HTR-8/SVneo (cell line): ENCODE measurements at regions not wholly inside any gene's neighbourhood (a gene's known extent, or its start where the extent isn't known, plus 50 kb on each side); places are given as distances from the start of the nearest gene placed in this dataset.

Experiments
- DNase-seq: peaks from one replicate; pipeline ENCODE4 v3.0.0; 2011; ENCODE audit warnings: low spot score, mixed read lengths; ENCODE audit not compliant: insufficient read length
- FAIRE-seq: peaks from 2 replicates; lab custom pipeline; 2011; peaks lifted over from hg19 to GRCh38; lab: Jason Lieb, UNC

DNA sequence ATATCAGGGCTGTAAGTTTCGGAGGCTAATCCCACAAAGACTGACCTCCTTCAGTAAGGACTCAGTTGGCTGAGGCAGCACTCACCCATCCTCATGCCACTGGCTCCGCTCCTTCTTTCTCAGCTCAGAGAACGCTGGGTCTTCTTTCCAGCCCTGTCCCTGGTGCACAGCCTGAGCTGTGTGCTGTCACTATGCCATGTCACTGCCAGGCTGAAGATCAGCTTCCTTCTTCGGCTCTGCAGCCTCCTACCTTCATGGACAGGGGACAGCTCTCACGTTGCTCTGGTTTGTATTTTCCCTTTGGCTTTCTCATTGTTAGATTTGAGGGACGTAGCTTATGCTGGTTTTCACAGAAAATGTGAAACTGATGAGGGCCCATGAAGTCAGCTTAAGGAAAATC is 437.3 kb downstream of the GLRX3 start:
- no peak for FAIRE-seq
- no peak for DNase-seq

DNA sequence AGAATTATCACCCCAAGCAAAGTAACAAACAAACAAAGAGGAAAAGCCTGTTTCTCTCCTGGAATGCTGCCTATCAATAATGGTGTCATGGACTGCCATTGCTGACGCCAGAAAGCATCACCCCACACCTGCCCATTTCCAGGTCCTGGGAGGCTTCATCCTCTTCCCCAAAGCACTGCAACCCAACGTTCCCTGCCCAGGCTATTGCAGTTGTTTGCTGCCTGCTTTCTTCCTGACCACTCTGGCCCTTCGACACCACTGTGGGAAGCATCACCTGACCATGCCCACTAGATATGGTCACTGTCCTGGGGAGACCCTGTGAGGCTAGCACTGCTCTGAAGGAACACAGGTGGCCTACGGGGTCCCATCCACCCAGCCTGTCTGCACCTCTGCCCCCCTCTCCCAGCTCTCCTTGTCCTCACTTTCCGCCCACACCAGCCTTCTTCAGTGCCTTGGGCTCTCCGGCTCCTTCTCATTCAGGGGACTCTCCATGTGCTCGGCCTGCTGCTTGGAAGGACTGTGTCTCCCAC is 439.6 kb downstream of the GLRX3 start:
- no peak for DNase-seq
- no peak for FAIRE-seq

DNA sequence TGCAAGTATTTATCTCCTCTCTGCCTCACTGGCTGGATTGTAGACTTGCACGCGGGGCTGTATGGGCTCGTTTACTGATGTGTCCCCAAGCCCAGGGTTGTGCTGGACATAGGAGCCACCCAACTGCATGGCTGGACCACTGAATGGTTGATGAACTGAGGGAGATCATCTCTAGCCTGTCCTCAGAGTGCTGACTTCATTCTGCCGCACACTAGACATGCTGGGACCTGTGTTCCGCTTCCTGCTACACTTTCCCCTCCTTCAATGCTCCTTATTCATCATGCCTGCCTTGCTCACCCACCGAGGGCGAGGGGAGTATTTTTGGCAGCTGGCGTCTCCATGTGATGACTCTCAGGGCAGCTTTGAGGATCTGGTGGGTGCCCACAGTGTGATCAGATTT is 440.2 kb downstream of the GLRX3 start:
- FAIRE-seq (no peak), DNase-seq (no peak)

DNA sequence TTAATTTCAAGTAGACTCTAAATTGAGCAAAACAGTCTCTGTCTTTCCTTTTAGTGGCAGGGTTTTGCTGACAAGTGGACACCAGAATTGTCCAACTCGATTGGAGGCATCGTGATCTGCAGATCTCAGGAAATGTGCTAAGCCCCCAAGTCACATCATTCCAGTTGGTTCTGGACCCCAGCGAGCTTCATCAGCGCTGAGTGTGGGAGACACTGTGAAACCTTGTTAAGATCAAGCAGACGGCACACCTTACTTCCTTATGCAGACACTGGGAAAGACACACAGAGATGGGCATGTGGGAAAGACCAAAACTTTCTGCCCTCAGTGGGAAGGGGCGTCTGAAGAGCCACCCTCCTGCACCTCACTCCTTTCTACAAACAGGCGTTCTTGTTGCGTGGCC is 440.8 kb downstream of the GLRX3 start:
- no peak for FAIRE-seq
- no peak for DNase-seq

DNA sequence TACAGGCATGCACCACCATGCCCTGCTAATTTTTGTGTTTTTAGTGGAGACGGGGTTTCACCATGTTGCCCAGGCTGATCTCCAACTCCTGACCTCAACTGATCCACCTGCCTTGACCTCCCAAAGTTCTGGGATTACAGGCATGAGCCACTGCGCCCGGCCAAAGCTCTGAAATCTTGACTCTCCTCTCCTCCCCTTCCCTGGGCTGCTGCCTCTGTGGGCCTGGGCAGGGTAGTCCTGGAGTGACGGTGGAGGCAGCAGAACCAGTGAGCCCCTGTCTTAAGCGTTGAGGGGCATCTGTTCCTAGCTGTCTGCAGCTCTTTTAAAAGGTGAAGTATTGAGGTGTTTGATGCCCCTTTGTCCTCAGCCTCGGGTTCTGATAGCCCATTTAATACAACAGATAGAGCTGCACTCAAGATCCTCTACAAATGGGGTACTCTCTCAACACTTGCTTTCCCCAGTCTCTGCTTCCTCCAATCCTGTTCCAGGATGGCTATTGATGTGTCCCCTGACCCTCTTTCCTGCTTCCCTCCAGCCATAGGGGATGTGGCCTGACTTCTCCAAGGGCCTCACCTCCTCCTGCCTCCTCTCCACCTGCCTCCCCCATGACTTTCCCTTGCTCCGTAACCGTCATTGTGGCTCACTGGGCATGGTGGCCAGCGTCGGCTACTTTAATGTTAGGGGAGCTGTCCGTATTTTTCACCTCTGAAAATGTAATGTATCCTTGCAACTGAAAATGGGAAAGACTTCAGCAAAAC is 442.5 kb downstream of the GLRX3 start:
- FAIRE-seq (no peak), DNase-seq (no peak)

DNA sequence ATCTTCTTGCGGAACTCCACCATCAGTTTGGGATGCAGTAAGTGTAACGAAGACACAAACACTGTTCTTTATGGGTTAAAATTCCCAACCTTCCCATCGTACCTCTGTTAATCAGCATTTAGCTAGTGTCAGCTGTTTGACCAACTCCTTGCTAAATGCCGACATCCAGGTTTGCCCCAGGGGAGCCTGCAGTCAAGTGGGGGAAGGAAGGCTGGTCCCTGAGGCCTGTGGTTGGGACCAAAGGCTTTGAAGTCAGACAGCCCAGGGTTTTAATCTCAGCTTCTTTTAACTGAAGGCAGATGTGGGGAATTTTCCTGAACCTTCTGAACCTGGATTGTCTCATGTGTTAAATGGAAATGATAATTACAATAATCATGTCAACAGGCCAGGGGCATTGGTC is 443.7 kb downstream of the GLRX3 start:
- FAIRE-seq (no peak), DNase-seq (no peak)

DNA sequence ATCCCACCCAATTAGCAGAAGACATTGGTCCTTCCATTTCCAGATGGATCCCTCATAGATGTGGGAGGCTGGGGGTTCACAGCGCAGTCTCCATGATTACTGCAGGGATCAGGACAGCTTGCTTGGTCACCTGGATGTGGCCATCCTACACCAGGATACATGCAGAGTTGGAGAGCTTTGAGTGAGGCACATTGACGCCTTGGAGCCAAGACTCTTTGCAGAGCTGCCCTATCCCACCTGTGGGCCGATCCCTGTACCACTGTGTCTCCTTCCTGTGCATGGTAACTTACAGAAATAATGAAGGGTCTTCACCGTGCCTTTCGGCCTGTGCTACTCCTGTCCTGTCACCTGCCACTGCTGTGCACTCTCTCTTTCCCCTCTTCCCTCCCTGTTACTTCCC is 444.8 kb downstream of the GLRX3 start:
- FAIRE-seq (no peak), DNase-seq (no peak)

DNA sequence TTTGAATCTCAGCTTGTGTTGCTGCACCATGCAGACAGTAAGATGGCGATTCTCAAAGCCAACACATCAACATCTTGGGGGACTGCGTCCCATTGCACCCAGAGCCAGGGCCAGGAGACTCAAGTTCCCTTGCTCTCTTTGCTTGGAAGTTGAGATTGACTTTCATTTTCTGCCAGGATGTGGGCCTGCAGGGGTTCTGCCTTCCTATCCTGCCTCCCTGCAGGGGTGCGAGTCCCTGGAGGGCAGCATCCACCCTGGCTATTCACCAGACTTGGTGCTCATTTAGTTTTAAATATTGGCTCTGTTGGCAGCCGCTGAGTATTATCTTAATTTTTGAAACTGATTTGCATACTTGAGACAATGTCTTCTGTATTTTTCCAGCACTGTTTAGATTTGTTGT is 451.5 kb downstream of the GLRX3 start:
- DNase-seq (no peak), FAIRE-seq (no peak)

DNA sequence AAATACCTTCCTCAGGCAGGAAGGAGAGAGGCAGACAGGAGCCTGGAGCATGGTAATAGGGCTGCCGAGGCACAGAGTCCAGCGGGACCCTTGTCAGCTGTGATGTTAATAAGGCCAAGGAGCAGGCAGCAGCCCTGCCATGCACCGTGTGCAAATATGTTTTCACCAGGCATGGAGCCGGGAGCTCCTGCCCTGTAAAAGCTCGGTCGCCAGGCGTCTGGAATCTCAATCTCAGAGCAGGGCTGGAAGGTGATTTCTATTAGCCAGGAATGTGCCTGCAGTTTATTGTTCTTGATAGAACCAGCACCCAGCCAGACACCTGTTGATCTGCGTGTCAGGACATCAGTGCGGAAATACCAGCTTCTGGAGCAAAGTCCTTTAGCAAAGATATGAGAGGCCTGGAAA is 469.8 kb downstream of the GLRX3 start:
- DNase-seq (no peak), FAIRE-seq (no peak)

DNA sequence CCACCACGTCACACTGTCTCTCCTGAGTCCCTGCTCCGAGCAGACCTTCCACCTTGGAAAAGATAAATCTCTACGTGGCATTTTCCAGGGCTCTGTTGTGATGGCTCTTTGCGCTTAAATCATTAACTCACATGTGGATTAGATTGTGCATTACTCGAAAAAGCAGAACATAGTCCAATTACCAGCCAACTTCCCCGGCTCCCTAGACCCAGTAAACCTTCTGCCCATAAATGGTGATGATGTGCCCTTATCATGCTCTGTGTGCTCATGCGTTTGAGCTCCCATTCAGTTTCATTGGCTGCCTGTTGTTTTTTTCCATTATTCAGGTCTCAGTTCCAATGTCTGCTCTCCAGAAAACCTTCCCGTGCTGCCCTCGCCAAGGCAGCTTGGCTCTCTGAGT is 471.2 kb downstream of the GLRX3 start:
- FAIRE-seq: no peak

DNA sequence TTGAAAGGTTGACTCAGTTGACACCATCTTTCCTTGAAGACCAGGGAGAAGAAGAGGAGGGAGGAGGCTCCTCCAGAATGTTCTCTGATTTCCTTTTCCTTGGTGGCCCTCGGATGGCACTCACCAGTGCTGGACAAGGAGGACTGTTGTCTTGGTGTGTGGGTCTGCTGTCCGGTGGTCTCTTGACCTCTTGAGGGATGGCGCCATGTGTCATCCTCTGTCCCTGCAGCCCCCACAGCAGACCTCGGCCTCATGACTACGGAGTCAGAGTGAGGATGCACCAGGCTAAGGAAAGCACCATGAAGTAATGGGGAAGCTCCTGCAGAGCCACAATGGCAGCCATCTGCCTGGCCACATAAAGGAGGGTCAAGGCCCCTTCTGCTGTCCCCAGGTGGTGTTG is 475.0 kb downstream of the GLRX3 start:
- DNase-seq (no peak), FAIRE-seq (no peak)

More for the DNA sequence above, 471.2 kb downstream of the GLRX3 start:
- DNase-seq: no peak

DNA sequence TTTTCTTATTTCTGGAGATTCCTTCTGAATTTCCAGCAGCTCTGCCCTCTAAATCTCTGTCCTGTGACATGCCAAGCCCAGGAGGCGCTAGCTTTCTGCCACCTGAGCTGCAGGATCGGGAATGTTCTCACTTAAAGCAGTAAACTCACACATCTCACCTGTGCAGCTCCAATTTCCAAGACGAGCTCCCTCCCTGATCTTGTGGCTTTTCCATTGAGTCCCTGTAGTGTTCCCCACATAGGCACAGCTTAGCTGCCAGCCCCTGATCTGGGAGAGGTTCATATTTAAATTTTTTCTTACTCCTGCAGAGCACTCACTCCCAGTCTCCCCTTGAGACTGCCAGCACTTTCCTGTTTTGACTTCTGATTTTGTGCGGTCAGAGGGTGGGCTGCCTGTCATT is 479.3 kb downstream of the GLRX3 start:
- FAIRE-seq (no peak), DNase-seq (no peak)

DNA sequence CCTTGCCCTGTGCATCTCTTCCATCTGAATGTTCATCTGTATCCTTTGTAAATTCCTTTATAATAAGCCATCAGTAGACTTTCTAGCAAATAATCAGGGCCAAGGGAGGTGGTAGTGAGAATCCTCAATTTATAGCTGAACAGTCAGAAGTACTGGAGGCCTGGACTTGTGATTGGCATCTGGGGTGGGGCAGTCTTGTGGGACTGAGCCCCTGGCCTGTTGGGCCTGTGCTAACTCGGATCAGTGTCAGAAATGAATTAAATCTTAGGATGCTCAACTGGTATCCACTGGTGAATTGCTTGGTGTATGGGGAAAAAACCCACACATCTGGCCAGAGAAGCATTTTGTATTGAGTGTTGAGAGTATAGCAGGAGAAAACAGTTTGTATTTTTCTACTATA is 481.8 kb downstream of the GLRX3 start:
- no peak for DNase-seq
- FAIRE-seq: no peak

DNA sequence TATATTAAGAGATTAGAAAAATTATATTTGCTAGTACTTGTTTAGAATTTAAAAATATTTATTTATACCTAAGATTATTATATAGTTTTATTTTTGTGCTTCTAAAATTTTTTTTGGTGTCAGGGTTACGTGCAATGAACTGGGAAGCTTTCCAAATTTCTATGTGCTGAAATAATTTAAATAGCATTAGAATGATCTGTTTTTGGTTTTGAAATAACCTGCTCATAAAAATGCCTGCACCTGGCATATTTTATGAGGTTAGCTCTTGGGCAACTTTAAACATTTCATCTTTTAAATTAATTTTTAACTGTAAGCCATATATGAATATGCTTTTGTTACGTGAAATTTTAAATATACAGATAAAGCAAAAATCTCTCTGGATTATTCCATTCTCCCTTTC is 482.5 kb downstream of the GLRX3 start:
- FAIRE-seq (no peak), DNase-seq (no peak)

DNA sequence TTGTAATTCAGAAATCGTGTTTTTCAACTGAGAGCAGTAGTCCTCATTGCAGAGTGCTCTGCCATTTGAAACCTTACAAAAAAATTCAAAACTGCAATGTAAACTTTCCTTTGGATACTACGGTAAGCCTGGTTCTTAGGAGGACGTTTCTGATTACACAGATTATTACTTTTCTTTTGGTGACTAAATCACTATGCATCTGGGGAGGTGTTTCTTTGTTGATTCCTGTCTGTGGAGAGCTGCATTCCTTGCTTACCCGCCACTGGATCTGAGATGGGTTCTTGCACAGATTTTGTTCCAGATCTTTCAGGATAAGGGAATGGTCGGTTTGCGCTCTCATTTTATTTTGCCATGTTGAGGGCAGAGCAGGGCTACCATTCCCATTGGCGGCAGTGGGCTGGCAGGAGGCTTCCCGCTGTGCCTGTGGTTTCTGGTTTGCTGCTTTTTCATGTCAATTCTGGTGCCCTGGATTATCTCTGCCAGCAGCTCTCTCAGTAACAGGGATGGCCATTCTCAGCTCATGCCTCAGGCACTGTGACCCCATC is 485.1 kb downstream of the GLRX3 start:
- FAIRE-seq (no peak), DNase-seq (no peak)

DNA sequence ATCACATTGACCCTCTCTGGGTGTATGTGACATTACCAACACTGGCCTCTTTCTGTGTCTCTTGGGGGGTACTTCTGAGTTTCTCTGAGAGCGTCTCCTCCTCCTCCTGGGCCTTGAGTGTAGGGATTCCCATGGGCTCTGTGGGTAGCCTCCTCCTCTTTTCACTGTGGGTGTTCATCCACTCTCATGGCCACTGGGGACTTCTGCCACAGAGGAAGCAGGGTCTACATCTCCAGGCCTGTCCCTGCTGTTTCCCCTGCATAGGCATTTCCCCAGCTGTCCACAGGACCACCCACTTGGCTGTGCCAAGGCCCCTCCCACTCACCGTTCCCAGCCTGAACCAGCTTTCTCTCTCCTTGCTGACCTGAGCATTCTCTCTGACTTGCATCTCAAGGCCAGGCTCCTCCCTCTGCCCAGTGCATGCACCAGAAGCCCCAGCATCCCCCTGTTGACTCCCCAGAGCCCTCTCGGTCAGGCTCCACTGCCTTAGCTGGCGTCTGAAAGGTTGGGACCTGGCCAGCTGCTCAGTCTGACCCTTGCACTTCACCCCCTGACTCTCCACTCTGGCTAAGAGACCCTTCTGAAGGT is 487.6 kb downstream of the GLRX3 start:
- FAIRE-seq (no peak), DNase-seq (no peak)

DNA sequence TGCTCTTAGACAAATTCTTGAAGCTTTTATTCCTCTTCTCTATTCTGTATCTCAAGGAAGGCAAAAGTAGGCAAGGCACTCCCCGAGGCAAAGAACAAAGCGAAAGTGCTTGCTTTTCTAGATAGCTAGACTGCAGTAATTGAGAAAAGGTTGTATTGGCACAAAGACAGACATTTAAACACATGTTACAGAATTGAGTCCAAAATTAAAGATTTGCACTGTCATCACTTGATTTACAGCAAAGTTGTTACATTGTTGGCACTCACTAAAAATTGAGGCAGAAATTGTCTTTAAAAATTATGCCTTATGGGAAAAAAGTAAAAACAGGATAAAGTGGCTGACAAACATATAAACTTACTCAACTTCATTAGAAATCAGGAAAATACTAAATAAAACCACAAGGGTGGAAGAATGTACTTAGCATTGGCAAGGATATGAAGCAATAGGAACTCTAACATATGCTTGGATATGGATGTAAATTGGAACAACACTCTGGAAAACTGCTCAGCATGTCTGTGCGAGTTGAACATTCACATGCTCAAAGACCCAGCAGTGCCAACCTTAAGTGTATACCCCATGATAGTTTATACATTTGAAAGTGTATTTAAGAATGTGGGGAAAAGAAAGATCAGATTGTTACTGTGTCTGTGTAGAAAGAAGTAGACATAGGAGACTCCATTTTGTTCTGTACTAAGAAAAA is 491.3 kb downstream of the GLRX3 start:
- no peak for DNase-seq
- FAIRE-seq: no peak

DNA sequence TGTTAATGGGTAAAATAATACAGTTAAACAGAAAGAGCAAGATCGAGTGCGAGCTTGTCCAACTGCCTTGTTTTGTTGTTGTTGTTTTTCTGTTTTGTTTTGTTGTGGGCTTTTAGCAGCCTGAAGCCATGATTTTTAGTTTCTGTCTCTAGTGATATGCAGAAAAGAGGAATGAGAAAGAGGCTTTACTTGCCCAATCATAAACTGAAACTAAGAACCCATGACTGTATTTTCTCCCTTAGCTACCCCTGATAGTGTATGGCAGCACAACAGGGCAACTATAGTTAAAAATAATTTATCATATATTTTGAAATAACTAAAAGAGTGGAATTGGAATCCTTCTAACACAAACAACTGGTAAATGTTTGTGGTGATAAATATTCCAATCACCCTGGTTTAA is 493.9 kb downstream of the GLRX3 start:
- FAIRE-seq: no peak
- DNase-seq: no peak

DNA sequence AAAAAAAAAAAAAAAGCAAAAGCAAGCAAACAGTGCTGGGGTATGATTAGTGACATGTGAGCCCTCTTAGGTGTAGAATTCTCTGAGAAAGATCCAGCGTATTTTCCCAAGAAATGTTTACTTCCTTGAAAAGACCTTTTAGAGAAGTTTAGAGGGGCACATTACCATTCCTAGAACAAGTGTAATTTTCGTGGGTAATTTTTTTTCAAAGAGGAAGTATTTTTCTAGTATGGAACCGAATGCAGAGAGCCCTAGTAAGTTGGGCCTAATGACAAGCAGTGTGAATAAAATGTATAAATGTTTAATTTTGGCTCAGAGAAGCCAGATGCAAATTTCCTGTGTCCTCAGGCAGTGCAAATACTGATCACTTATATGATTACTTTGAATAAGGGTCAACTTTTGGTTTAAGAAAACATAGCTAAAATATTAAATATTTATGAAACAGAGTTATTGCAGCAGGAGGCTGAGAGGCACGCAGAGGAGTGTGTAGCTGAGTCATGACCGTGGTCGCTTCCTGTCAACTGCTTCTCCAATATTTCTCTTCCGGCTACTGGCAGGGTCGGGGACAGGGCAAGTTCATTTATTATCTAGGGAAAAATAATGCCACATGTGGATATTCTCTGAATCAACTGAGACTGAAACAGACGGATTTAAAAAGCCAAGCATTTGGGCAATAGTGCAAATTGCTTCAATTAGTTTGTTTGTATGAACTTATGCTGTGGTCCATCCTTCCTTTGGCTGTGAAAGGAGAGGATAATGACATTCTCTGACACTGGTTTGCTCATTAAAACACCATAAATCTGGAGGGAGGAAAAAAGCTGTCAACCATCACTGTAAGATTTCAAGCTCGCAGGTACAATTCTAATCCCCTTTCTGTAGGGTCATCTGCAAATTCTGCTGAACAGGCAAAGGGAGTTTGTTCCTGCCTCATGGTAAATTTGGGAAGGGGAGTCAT is 495.2 kb downstream of the GLRX3 start:
- DNase-seq: no peak
- FAIRE-seq: no peak

DNA sequence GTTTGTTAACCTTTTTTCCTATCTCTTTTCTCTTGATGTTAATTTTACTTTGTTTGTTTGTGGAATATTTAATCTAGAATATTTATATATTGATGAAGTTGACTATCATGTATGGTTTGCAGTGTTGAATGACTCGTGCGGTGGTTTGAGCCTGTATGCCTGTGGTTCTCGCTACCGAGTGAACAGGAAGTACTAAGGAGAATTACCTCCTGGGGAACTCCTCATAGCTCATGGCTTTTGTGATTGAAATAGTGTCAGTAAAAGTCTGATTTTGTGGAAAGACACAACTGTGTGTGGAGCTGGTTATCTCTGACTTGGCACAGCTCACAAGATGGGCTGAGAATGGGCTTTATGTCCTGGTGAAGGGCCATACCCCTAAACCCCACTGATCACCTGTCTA is 498.6 kb downstream of the GLRX3 start:
- no peak for FAIRE-seq

More for the DNA sequence above, 498.6 kb downstream of the GLRX3 start:
- DNase-seq: no peak
